ENCODE measurements at regions not wholly inside any gene's neighbourhood (a gene's known extent, or its start where the extent isn't known, plus 50 kb on each side); places are given as distances from the start of the nearest gene placed in this dataset.

- peaks cover 0 to 59% of the 10 kb centered on the region in 2 donors for H3K27me3 ChIP-seq
- peaks cover 0 to 11% (median 5%) of the 10 kb centered on the region in 4 donors for H3K4me1 ChIP-seq
- no peak for TF ChIP-seq CTCF (IDR thresholded peaks at IDR 0.05)
- no peak for TF ChIP-seq EP300 (IDR thresholded peaks at IDR 0.05)
- TF ChIP-seq POLR2A (IDR thresholded peaks at IDR 0.05): no peak
These were observed 79.1 kb upstream of the FBRSL1 start for GRCh38 chr12:132410849-132411248.

GRCh38 chr12:132410296-132410625, 79.7 kb upstream of the FBRSL1 start:
- 72 to 79% methylated on average over 15 to 16 of the region's 18 CpGs for WGBS, 2 donors
- Histone ChIP-seq H3K9me3 (no peaks in the 10 kb centered on the region), H3K27ac (no peak overlapping the region), H3K36me3 (no peaks in the 10 kb centered on the region), H3K27me3 (peaks cover 0 to 60% of the 10 kb centered on the region in 2 donors), H3K4me1 (peaks cover 0 to 11% (median 5%) of the 10 kb centered on the region in 4 donors), H3K4me3 (no peak overlapping the region)
- TF ChIP-seq POLR2A (IDR thresholded peaks at IDR 0.05): no peak
- no peak for TF ChIP-seq CTCF (IDR thresholded peaks at IDR 0.05)
- no peak for TF ChIP-seq EP300 (IDR thresholded peaks at IDR 0.05)
- DNase-seq (ENCODE audit: low spot score in 2 of 2): no peak

More at GRCh38 chr12:132410849-132411248, 79.1 kb upstream of the FBRSL1 start:
- 75 to 82% methylated on average over 11 to 12 of the region's 14 CpGs for WGBS, 2 donors
- H3K27ac ChIP-seq: no peak overlapping the region
- no peaks in the 10 kb centered on the region for H3K9me3 ChIP-seq
- DNase-seq (ENCODE audit: low spot score in 2 of 2): no peak
- no peak overlapping the region for H3K4me3 ChIP-seq
- no peaks in the 10 kb centered on the region for H3K36me3 ChIP-seq

GRCh38 chr12:132409495-132410295, 80.3 kb upstream of the FBRSL1 start:
- H3K27me3 ChIP-seq: peaks cover 0 to 61% of the 10 kb centered on the region in 2 donors
- H3K4me3 ChIP-seq: no peak overlapping the region
- H3K4me1 ChIP-seq: peaks cover 0 to 5% (median 2%) of the 10 kb centered on the region in 4 donors
- TF ChIP-seq EP300 (IDR thresholded peaks at IDR 0.05): no peak
- TF ChIP-seq POLR2A (IDR thresholded peaks at IDR 0.05): no peak
- no peak for TF ChIP-seq CTCF (IDR thresholded peaks at IDR 0.05)
- H3K27ac ChIP-seq: no peak overlapping the region
- H3K9me3 ChIP-seq: no peaks in the 10 kb centered on the region
- H3K36me3 ChIP-seq: no peaks in the 10 kb centered on the region
- WGBS, 2 donors: 83 to 88% methylated on average over 34 to 35 of the region's 42 CpGs
- DNase-seq (ENCODE audit: low spot score in 2 of 2): no peak

- H3K27me3 ChIP-seq: peaks cover 0 to 58% of the 10 kb centered on the region in 2 donors
- no peaks in the 10 kb centered on the region for H3K4me1 ChIP-seq
- H3K36me3 ChIP-seq: no peaks in the 10 kb centered on the region
- no peak for TF ChIP-seq EP300 (IDR thresholded peaks at IDR 0.05)
- TF ChIP-seq CTCF (IDR thresholded peaks at IDR 0.05): no peak
- no peak for TF ChIP-seq POLR2A (IDR thresholded peaks at IDR 0.05)
- DNase-seq (ENCODE audit: low spot score in 2 of 2): no peak
- H3K9me3 ChIP-seq: no peaks in the 10 kb centered on the region
- no peak overlapping the region for H3K27ac ChIP-seq
- 72 to 80% methylated on average over 26 to 30 of the region's 33 CpGs for WGBS, 2 donors
- H3K4me3 ChIP-seq: no peak overlapping the region
These were observed 79.5 kb upstream of the GALNT9 start for GRCh38 chr12:132408626-132409494.

GRCh38 chr12:132407992-132408391, 78.6 kb upstream of the GALNT9 start:
- Histone ChIP-seq H3K9me3 (no peaks in the 10 kb centered on the region), H3K4me3 (no peak overlapping the region), H3K27ac (no peak overlapping the region), H3K4me1 (no peaks in the 10 kb centered on the region), H3K36me3 (no peaks in the 10 kb centered on the region), H3K27me3 (peaks cover 0 to 57% of the 10 kb centered on the region in 2 donors)
- 74 to 78% methylated on average over 10 of the region's 10 CpGs for WGBS, 2 donors
- TF ChIP-seq POLR2A (IDR thresholded peaks at IDR 0.05) (no peak), CTCF (IDR thresholded peaks at IDR 0.05) (no peak), EP300 (IDR thresholded peaks at IDR 0.05) (no peak)
- no peak for DNase-seq (ENCODE audit: low spot score in 2 of 2)
